BJ (cell line): ENCODE measurements at regions not wholly inside any gene's neighbourhood (a gene's known extent, or its start where the extent isn't known, plus 50 kb on each side); places are given as distances from the start of the nearest gene placed in this dataset.

Source experiments
- CTCF ChIA-PET: fragments of 350-600 bp; formaldehyde crosslinking; extraction: SDS; loops from one replicate; lab custom pipeline; 2021; ENCODE audit warnings: antibody characterized with exemption, inconsistent platforms; lab: Yijun Ruan, JAX
- POLR2A ChIA-PET: fragments of 300-600 bp; sonication (Branson Sonifier 250); formaldehyde crosslinking; extraction: SDS; loops from one replicate; lab custom pipeline; 2021; ENCODE audit warnings: antibody characterized with exemption; lab: Charles Lee
- DNase-seq: peaks from one replicate; pipeline ENCODE4 v3.0.0-alpha.2; 2011; ENCODE audit warnings: low read depth
- H3K27me3 ChIP-seq: 2 replicates; pipeline ENCODE4 v1.6.0; 2011; ENCODE audit warnings: low read length; ENCODE audit not compliant: control insufficient read depth, insufficient read depth
- H3K36me3 ChIP-seq: 2 replicates; pipeline ENCODE4 v1.5.1; 2011; ENCODE audit warnings: low read length; ENCODE audit not compliant: control insufficient read depth, insufficient read depth
- H3K4me3 ChIP-seq: 2 replicates; pipeline ENCODE4 v1.5.1; 2011; ENCODE audit warnings: low read depth, mild to moderate bottlenecking, control low read depth, low read length
- TF ChIP-seq, protein P1 (sequence below): IDR thresholded peaks from 2 replicates; pipeline ENCODE4 v1.5.1; 2011; ENCODE audit warnings: low read depth, mild to moderate bottlenecking, control low read depth, inconsistent platforms, low read length, moderate library complexity; ENCODE audit not compliant: insufficient read depth

DNA sequence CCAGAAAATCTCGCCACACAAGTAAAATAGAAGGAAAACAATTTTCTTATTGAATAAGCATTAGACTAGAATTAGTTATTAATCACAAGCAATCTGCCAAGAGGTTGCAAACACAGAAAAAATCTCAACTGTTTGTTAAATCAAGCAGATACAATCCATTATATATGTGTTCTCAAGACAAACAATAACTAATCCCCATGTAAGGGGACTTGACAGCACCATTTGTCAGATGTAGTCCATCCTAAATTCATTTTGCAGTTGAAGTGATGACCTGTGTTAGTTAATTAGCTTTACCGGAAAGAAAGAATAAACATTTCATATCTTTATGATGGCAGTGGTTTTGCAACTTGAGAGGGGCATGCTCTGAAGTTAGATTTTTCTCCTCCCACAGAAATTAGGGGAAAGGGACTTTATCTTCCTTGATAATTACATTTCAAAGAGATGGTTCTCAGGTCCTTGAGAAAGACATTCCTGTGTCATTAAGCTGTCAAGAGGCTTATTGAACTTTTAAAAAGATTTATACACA is 1588.0 kb downstream of the GRIK2 start:
- TF ChIP-seq, protein P1, sequence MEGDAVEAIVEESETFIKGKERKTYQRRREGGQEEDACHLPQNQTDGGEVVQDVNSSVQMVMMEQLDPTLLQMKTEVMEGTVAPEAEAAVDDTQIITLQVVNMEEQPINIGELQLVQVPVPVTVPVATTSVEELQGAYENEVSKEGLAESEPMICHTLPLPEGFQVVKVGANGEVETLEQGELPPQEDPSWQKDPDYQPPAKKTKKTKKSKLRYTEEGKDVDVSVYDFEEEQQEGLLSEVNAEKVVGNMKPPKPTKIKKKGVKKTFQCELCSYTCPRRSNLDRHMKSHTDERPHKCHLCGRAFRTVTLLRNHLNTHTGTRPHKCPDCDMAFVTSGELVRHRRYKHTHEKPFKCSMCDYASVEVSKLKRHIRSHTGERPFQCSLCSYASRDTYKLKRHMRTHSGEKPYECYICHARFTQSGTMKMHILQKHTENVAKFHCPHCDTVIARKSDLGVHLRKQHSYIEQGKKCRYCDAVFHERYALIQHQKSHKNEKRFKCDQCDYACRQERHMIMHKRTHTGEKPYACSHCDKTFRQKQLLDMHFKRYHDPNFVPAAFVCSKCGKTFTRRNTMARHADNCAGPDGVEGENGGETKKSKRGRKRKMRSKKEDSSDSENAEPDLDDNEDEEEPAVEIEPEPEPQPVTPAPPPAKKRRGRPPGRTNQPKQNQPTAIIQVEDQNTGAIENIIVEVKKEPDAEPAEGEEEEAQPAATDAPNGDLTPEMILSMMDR: no peak
- H3K36me3 ChIP-seq: no peaks in the 10 kb centered on the region
- no peak overlapping the region for H3K4me3 ChIP-seq
- no peak for DNase-seq
- no peaks in the 10 kb centered on the region for H3K27me3 ChIP-seq
- POLR2A ChIA-PET: no interaction called here
- CTCF ChIA-PET: no interaction called here

DNA sequence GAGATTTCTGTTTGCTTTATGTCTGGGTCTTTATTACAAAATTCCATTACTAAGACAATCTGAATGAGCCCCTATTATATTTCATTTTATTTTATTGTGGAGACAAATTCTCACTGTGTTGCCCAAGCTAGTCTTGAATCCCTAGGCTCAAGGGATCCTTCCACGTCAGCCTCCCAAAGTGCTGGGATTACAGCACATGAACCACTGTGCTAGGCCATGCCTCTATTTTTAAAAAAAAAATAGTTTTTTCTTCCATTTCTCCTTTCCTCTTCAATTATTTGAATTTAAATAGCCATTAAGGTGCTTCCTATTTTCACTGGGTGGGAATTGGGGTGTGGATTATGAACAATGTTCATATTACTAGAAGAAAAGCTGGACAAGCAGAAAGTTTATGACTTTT is 1587.4 kb downstream of the GRIK2 start:
- ChIA-PET CTCF (no interaction called here), POLR2A (no interaction called here)
- H3K27me3 ChIP-seq: no peaks in the 10 kb centered on the region
- TF ChIP-seq, protein P1: no peak
- no peaks in the 10 kb centered on the region for H3K36me3 ChIP-seq
- H3K4me3 ChIP-seq: no peak overlapping the region
- no peak for DNase-seq

DNA sequence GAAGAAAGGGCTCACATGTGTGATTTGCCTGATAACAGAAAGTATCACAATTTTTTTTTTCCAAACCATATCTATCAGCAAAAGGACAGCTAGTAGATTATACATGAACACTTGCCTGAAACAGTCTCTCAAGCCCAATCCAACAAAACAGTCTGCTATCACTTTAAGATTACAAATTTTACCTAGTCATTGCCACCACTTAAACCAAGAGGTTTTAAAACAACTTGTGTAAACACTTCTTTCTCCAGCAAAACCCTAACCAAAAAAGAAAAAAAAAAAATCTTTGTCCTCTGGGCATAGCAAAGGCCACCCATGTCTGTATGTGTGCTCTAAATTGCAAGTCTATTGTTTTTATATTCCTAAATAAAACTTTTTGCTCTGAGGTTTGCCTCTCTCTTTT is 1568.4 kb downstream of the GRIK2 start:
- no peaks in the 10 kb centered on the region for H3K27me3 ChIP-seq
- no peak for DNase-seq
- POLR2A ChIA-PET: no interaction called here
- no peaks in the 10 kb centered on the region for H3K36me3 ChIP-seq
- no peak overlapping the region for H3K4me3 ChIP-seq
- CTCF ChIA-PET: no interaction called here
- TF ChIP-seq, protein P1: no peak

DNA sequence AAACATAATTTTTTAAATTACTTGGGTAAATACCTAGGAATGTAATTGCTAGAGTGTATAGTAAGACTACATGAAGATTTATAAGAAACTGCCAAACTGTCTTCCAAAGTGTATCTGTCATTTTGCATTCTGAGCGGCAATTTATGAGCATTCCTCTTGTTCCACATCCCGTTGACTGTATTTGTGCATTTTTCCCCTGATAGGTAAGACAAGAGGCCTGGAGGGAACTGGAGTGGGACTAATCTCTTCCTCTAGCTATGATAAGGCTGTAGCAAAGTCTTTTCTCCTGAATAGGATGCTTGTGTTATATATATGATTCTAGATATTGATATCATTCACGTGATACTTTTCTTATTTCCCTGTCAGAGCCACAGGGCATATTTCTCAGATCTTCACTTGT is 1557.5 kb downstream of the GRIK2 start:
- TF ChIP-seq, protein P1: no peak
- DNase-seq: no peak

DNA sequence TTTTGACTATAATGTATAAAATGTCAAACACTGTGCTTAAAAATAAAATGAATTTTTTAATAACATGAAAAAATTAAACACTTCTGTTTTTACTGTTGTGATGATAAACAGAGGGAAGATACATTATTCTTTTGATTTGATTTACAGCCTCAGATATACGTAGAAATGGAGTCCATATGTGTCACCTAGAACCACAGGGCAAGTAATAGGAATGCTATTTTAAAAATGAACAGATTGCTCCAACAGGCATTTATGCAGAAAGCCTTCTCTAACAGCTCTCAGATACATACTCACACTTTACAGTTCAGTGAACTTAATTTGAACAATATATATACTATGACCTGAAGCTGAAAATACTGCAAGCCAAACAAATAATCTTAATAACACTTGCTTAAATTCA is 1551.0 kb downstream of the GRIK2 start:
- H3K4me3 ChIP-seq: no peak overlapping the region
- TF ChIP-seq, protein P1: no peak
- no peak for DNase-seq
- H3K27me3 ChIP-seq: no peaks in the 10 kb centered on the region
- ChIA-PET CTCF (no interaction called here), POLR2A (no interaction called here)
- H3K36me3 ChIP-seq: no peaks in the 10 kb centered on the region

More for the DNA sequence above, 1557.5 kb downstream of the GRIK2 start:
- Histone ChIP-seq H3K36me3 (no peaks in the 10 kb centered on the region), H3K4me3 (no peak overlapping the region), H3K27me3 (no peaks in the 10 kb centered on the region)
- POLR2A ChIA-PET: no interaction called here
- CTCF ChIA-PET: no interaction called here
